ENCODE measurements at regions not wholly inside any gene's neighbourhood (a gene's known extent, or its start where the extent isn't known, plus 50 kb on each side); places are given as distances from the start of the nearest gene placed in this dataset.
A peak's percentile ranks its signal among the peaks of the same experiment; 100 is the strongest.

GRCh38 chr5:107129051-107129450 lies 541.7 kb downstream of the EFNA5 start:
- Histone ChIP-seq H3K23ac (ENCODE audit: low read depth, low read length) (no peak overlapping the region), H3K9me3 (ENCODE audit: control insufficient read depth, insufficient read depth, low read length) (no peaks in the 10 kb centered on the region), H2BK5ac (ENCODE audit: low read depth, low read length, poor library complexity, severe bottlenecking) (no peak overlapping the region), H4K8ac (ENCODE audit: low read depth in 2 of 2, low read length in 2 of 2) (no peak overlapping the region), H4K5ac (ENCODE audit: low read depth, low read length) (no peak overlapping the region), H3K4me3 (ENCODE audit: insufficient read depth, low read depth, low read length) (no peak overlapping the region), H3K79me1 (ENCODE audit: low read depth in 1 of 2, low read length in 2 of 2) (no peaks in the 10 kb centered on the region), H4K91ac (ENCODE audit: insufficient read depth, low read depth, low read length) (no peak overlapping the region), H3K4me1 (ENCODE audit: control insufficient read depth, insufficient read depth, low read length) (no peaks in the 10 kb centered on the region), H3K9ac (ENCODE audit: low read depth, low read length) (no peak overlapping the region), H3K9me1 (ENCODE audit: insufficient read depth, low read length) (no peaks in the 10 kb centered on the region), H3K14ac (replicated peaks; ENCODE audit: low read depth, low read length) (no peak overlapping the region), H2AK9ac (replicated peaks; ENCODE audit: low read depth, low read length, poor library complexity) (no peak overlapping the region), H3K56ac (ENCODE audit: extremely low read depth, insufficient read depth, low read length) (no peak overlapping the region), H4K20me1 (ENCODE audit: insufficient read depth, low read length) (no peaks in the 10 kb centered on the region), H2AK5ac (ENCODE audit: low read depth, low read length) (no peak overlapping the region), H3K4ac (ENCODE audit: low read depth, low read length) (no peak overlapping the region), H3K27ac (ENCODE audit: insufficient read depth, low read length) (no peak overlapping the region), H3K27me3 (ENCODE audit: control insufficient read depth, insufficient read depth, low read length) (no peaks in the 10 kb centered on the region), H3K18ac (ENCODE audit: low read depth, low read length) (no peak overlapping the region), H2BK15ac (ENCODE audit: low read depth, low read length) (no peak overlapping the region), H3K4me2 (ENCODE audit: low read depth, low read length) (no peak overlapping the region), H2BK20ac (ENCODE audit: low read depth, low read length) (no peak overlapping the region), H3K36me3 (ENCODE audit: control insufficient read depth, insufficient read depth, low read length) (no peaks in the 10 kb centered on the region), H2AFZ (replicated peaks; ENCODE audit: low read length, poor library complexity) (no peak overlapping the region), H2BK120ac (ENCODE audit: low read depth, low read length) (no peak overlapping the region)
- DNase-seq = peak; percentile 43
- ChIA-PET CTCF (no interaction called here), POLR2A (ENCODE audit: unreplicated experiment) (no interaction called here)
- TF ChIP-seq BHLHE40 (IDR thresholded peaks at IDR 0.05; ENCODE audit: low read depth, low read length) (no peak), SMC3 (IDR thresholded peaks at IDR 0.05; ENCODE audit: low read depth, low read length) (no peak), RCOR1 (IDR thresholded peaks at IDR 0.05; ENCODE audit: insufficient replicate concordance, low read length) (no peak), RAD21 (IDR thresholded peaks at IDR 0.05; ENCODE audit: low read length) (no peak), MAFK (IDR thresholded peaks at IDR 0.05; ENCODE audit: low read depth, low read length) (no peak), MXI1 (IDR thresholded peaks at IDR 0.05; ENCODE audit: borderline replicate concordance, low read depth, low read length) (no peak), FOS (IDR thresholded peaks at IDR 0.05; ENCODE audit: low read depth, low read length) (no peak), RFX5 (IDR thresholded peaks at IDR 0.05; ENCODE audit: low read depth, low read length) (no peak), NFE2L2 (IDR thresholded peaks at IDR 0.05; ENCODE audit: low read depth, low read length) (no peak), POLR2A (IDR thresholded peaks at IDR 0.05; ENCODE audit: low read depth, low read length) (no peak), CHD1 (IDR thresholded peaks at IDR 0.05; ENCODE audit: low read depth, low read length) (no peak), CEBPB (IDR thresholded peaks at IDR 0.05; ENCODE audit: low read depth, low read length) (no peak), USF2 (IDR thresholded peaks at IDR 0.05; ENCODE audit: low read depth, low read length) (no peak), MAZ (IDR thresholded peaks at IDR 0.05; ENCODE audit: borderline replicate concordance, low read depth, low read length) (no peak)
- no TSS peak for BruUV-seq (replicated peaks)
- WGBS, 2 experiments (ENCODE audit: extremely low coverage in 2 of 2, insufficient read length in 1 of 2) = no CpG with 5 or more reads among the region's 1 CpG
- in situ Hi-C loops (cut with MboI; ENCODE audit: low sequenced_read_pairs) (no loop called here), intact Hi-C loops (cut with micrococcal nuclease) (no loop called here), dilution Hi-C loops (cut with HindIII; ENCODE audit: low sequenced_read_pairs, unreplicated experiment) (no loop called here)
- ATAC-seq (ENCODE audit: low read depth) = 0 out of 2 replicates have a peak, but pooled peaks have one; percentile 17

All from IMR-90 (cell line).